ENCODE measurements at regions not wholly inside any gene's neighbourhood (a gene's known extent, or its start where the extent isn't known, plus 50 kb on each side); places are given as distances from the start of the nearest gene placed in this dataset.
"Not testable (repeated sequence)": the region's sequence is repeated elsewhere in the genome, so short reads cannot be mapped to it uniquely, and the experiment has no call there.

GRCh38 chr2:107747964-107748583 lies 78.6 kb upstream of the RGPD4 start:
- Mint-ChIP-seq H3K36me3 (ENCODE audit: insufficient read depth, unreplicated experiment) (no peaks in the 10 kb centered on the region), H3K4me3 (ENCODE audit: unreplicated experiment) (no peak overlapping the region), H3K4me1 (ENCODE audit: insufficient read depth, unreplicated experiment) (no peaks in the 10 kb centered on the region), H3K27ac (ENCODE audit: low read depth, unreplicated experiment) (no peak overlapping the region), H3K27me3 (ENCODE audit: insufficient read depth, unreplicated experiment) (no peaks in the 10 kb centered on the region), H3K9me3 (ENCODE audit: unreplicated experiment) (no peaks in the 10 kb centered on the region)
- no peak for DNase-seq (ENCODE audit: unreplicated experiment)
- no TSS peak for BruUV-seq (replicated peaks)
- no peak for TF ChIP-seq CTCF (IDR thresholded peaks at IDR 0.05; ENCODE audit: unreplicated experiment)
- CTCF ChIA-PET = interaction anchor here (0.6 to 1.1 kb wide), 2 partner anchors 29 to 66 kb away, joined by 3 read pairs; no protein-coding TSS in a partner anchor
- intact Hi-C loops (cut with micrococcal nuclease) = no loop called here
- POLR2A ChIA-PET = no interaction called here

- no peak for TF ChIP-seq CTCF (IDR thresholded peaks at IDR 0.05; ENCODE audit: unreplicated experiment)
- DNase-seq (ENCODE audit: unreplicated experiment) = no peak
- POLR2A ChIA-PET = no interaction called here
- no peaks in the 10 kb centered on the region for H3K9me3 Mint-ChIP-seq (ENCODE audit: unreplicated experiment)
- no peaks in the 10 kb centered on the region for H3K27me3 Mint-ChIP-seq (ENCODE audit: insufficient read depth, unreplicated experiment)
- no peaks in the 10 kb centered on the region for H3K4me1 Mint-ChIP-seq (ENCODE audit: insufficient read depth, unreplicated experiment)
- CTCF ChIA-PET = interaction anchor here (0.6 kb wide), 1 partner anchor 218 kb away, joined by 3 read pairs; no protein-coding TSS in a partner anchor
- no peaks in the 10 kb centered on the region for H3K36me3 Mint-ChIP-seq (ENCODE audit: insufficient read depth, unreplicated experiment)
- no peak overlapping the region for H3K27ac Mint-ChIP-seq (ENCODE audit: low read depth, unreplicated experiment)
- H3K4me3 Mint-ChIP-seq (ENCODE audit: unreplicated experiment) = no peak overlapping the region
- BruUV-seq (replicated peaks) = no TSS peak
- intact Hi-C loops (cut with micrococcal nuclease) = no loop called here
Observed at GRCh38 chr2:107751936-107752335, 74.8 kb upstream of the RGPD4 start.

GRCh38 chr2:107753806-107754205 lies 72.9 kb upstream of the RGPD4 start:
- H3K4me3 Mint-ChIP-seq (ENCODE audit: unreplicated experiment); BruUV-seq (replicated peaks); H3K27ac Mint-ChIP-seq (ENCODE audit: low read depth, unreplicated experiment); H3K4me1 Mint-ChIP-seq (ENCODE audit: insufficient read depth, unreplicated experiment); intact Hi-C loops (cut with micrococcal nuclease); H3K36me3 Mint-ChIP-seq (ENCODE audit: insufficient read depth, unreplicated experiment); H3K9me3 Mint-ChIP-seq (ENCODE audit: unreplicated experiment); DNase-seq (ENCODE audit: unreplicated experiment); H3K27me3 Mint-ChIP-seq (ENCODE audit: insufficient read depth, unreplicated experiment): not testable (repeated sequence)
- ChIA-PET CTCF (interaction anchor here (1.3 kb wide), 1 partner anchor 11 kb away, joined by 3 read pairs; no protein-coding TSS in a partner anchor), POLR2A (interaction anchor here (1.5 kb wide), 1 partner anchor 23 kb away, joined by 6 read pairs; no protein-coding TSS in a partner anchor)

- intact Hi-C loops (cut with micrococcal nuclease) = no loop called here
- no peak overlapping the region for H3K4me3 Mint-ChIP-seq (ENCODE audit: unreplicated experiment)
- H3K9me3 Mint-ChIP-seq (ENCODE audit: unreplicated experiment) = no peaks in the 10 kb centered on the region
- no peaks in the 10 kb centered on the region for H3K36me3 Mint-ChIP-seq (ENCODE audit: insufficient read depth, unreplicated experiment)
- no TSS peak for BruUV-seq (replicated peaks)
- no peak overlapping the region for H3K27ac Mint-ChIP-seq (ENCODE audit: low read depth, unreplicated experiment)
- no peaks in the 10 kb centered on the region for H3K27me3 Mint-ChIP-seq (ENCODE audit: insufficient read depth, unreplicated experiment)
- no peaks in the 10 kb centered on the region for H3K4me1 Mint-ChIP-seq (ENCODE audit: insufficient read depth, unreplicated experiment)
- DNase-seq (ENCODE audit: unreplicated experiment) = no peak
- POLR2A ChIA-PET = no interaction called here
- CTCF ChIA-PET = no interaction called here
- TF ChIP-seq CTCF (IDR thresholded peaks at IDR 0.05; ENCODE audit: unreplicated experiment) = no peak
Observed at GRCh38 chr2:107757223-107757622, 69.5 kb upstream of the RGPD4 start.

Measured in MCF 10A (cell line).